GM12891 (cell line): ENCODE measurements at regions not wholly inside any gene's neighbourhood (a gene's known extent, or its start where the extent isn't known, plus 50 kb on each side); places are given as distances from the start of the nearest gene placed in this dataset.

Source experiments
- PAX5 ChIP-seq: IDR thresholded peaks from 2 replicates; pipeline ENCODE4 v1.6.1; 2011; ENCODE audit warnings: low read length, moderate library complexity, mild to moderate bottlenecking; ENCODE audit not compliant: insufficient read depth, severe bottlenecking
- POLR2A ChIP-seq: IDR thresholded peaks from 2 replicates; pipeline ENCODE4 v1.6.1; 2011; ENCODE audit warnings: low read depth, low read length, control low read depth
- POLR2AphosphoS5 ChIP-seq: IDR thresholded peaks from 2 replicates; pipeline ENCODE4 v1.6.1; 2011; ENCODE audit warnings: low read depth, low read length, control low read depth
- POU2F2 ChIP-seq: IDR thresholded peaks from 2 replicates; pipeline ENCODE4 v1.6.1; 2011; ENCODE audit warnings: low read depth, mild to moderate bottlenecking, control low read depth, low read length, moderate library complexity
- SPI1 ChIP-seq: IDR thresholded peaks from 2 replicates; pipeline ENCODE4 v1.6.1; 2011; ENCODE audit warnings: low read depth, low read length, control low read depth
- TAF1 ChIP-seq: IDR thresholded peaks from 2 replicates; pipeline ENCODE4 v1.6.1; 2011; ENCODE audit warnings: low read depth, low read length, control low read depth

DNA sequence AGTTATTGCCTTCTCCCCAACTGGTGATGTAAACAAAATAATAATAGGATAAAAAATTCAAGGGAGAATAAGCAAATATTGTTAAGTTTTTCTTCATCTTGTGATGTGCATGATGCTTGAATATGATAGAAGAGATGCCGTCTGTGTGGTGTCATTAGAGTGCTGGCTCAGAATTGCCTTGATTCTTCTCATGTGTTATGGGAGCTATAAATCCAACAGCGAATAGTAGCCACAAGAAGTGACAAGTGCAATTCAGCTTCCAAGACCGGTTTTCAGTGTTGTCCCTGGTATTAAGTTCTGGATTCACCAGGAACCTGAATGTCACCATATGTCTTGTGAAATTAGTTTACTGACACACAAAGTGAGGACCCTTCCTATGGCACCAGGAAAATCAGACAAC is 547.0 kb downstream of the NSUN3 start:
- TF ChIP-seq POLR2AphosphoS5 (no peak), TAF1 (no peak), POLR2A (no peak), POU2F2 (no peak), SPI1 (no peak), PAX5 (no peak)
